Tibial artery (tissue), 4 donors: ENCODE measurements at regions not wholly inside any gene's neighbourhood (a gene's known extent, or its start where the extent isn't known, plus 50 kb on each side); places are given as distances from the start of the nearest gene placed in this dataset.

ENCODE experiments used
- DNase-seq, 2 donors: peaks; one replicate each; pipeline ENCODE4 v3.0.0-alpha.2; 2019
- H3K27ac ChIP-seq, 2 donors: fragments of 200-600 bp; sonication (generic) in 1 of 2; 1 replicate in 1 of 2; 2 replicates in 1 of 2; pipeline ENCODE4 v1.5.1; 2018 to 2019; ENCODE audit warnings: mild to moderate bottlenecking in 1 of 2
- H3K27me3 ChIP-seq, 2 donors: fragments of 200-600 bp; sonication (generic) in 1 of 2; one replicate each; pipeline versions ENCODE4 v1.5.1 to v1.6.0; 2016 to 2019
- H3K36me3 ChIP-seq, 3 donors: fragments of 200-600 bp; sonication (generic) in 2 of 3; one replicate each; pipeline ENCODE4 v1.5.1; 2016 to 2019; ENCODE audit warnings: mild to moderate bottlenecking in 2 of 3
- H3K4me1 ChIP-seq, 4 donors: fragments of 200-600 bp; sonication (generic) in 2 of 4; 1 replicate in 3 of 4; 2 replicates in 1 of 4; pipeline ENCODE4 v1.5.1; 2016 to 2019
- H3K4me3 ChIP-seq, 2 donors: fragments of 200-600 bp; sonication (generic) in 1 of 2; 1 replicate in 1 of 2; 2 replicates in 1 of 2; pipeline ENCODE4 v1.5.1; 2018 to 2019; ENCODE audit warnings: mild to moderate bottlenecking in 2 of 2
- H3K9me3 ChIP-seq, 3 donors: fragments of 200-600 bp; sonication (generic) in 1 of 3; one replicate each; pipeline ENCODE4 v1.5.1; 2016 to 2019
- CTCF ChIP-seq, 2 experiments: fragments of 200-600 bp in 1 of 2; fragments of 450-650 bp in 1 of 2; IDR thresholded peaks; one replicate each; pipeline ENCODE4 v1.5.1; 2017 to 2019; ENCODE audit warnings: antibody characterized with exemption in 2 of 2, mild to moderate bottlenecking in 1 of 2, moderate library complexity in 1 of 2
- intact Hi-C: fragments of 100-400 bp; cut with DNase I; formaldehyde crosslinking; loops from one replicate; pipeline ENCODE4 v1.15.0; 2023; ENCODE audit warnings: low total_unique reads

- Histone ChIP-seq H3K4me1 (peaks cover 0 to 17% (median 3%) of the 10 kb centered on the region in 4 donors), H3K27ac (peak overlapping the region; percentile 6 to 22), H3K36me3 (no peaks in the 10 kb centered on the region), H3K9me3 (no peaks in the 10 kb centered on the region), H3K4me3 (no peak overlapping the region), H3K27me3 (no peaks in the 10 kb centered on the region)
- no peak for TF ChIP-seq CTCF (IDR thresholded peaks at IDR 0.05)
- DNase-seq: no peak
- intact Hi-C loops: no loop called here
These were observed 113.1 kb upstream of the WDR75 start for GRCh38 chr2:189327879-189328847.

GRCh38 chr2:189328848-189329245 lies 112.4 kb upstream of the WDR75 start:
- Histone ChIP-seq H3K4me3 (no peak overlapping the region), H3K27me3 (no peaks in the 10 kb centered on the region), H3K36me3 (no peaks in the 10 kb centered on the region), H3K9me3 (no peaks in the 10 kb centered on the region), H3K4me1 (peaks cover 0 to 17% (median 3%) of the 10 kb centered on the region in 4 donors), H3K27ac (no peak overlapping the region)
- DNase-seq: no peak
- intact Hi-C loops: no loop called here
- TF ChIP-seq CTCF (IDR thresholded peaks at IDR 0.05): no peak

- peaks cover 0 to 12% (median 2%) of the 10 kb centered on the region in 4 donors for H3K4me1 ChIP-seq
- DNase-seq: no peak
- H3K36me3 ChIP-seq: no peaks in the 10 kb centered on the region
- no peak overlapping the region for H3K4me3 ChIP-seq
- no peak overlapping the region for H3K27ac ChIP-seq
- H3K9me3 ChIP-seq: peaks cover 0 to 4% (median 0%) of the 10 kb centered on the region in 3 donors
- no peaks in the 10 kb centered on the region for H3K27me3 ChIP-seq
- TF ChIP-seq CTCF (IDR thresholded peaks at IDR 0.05): no peak
- intact Hi-C loops: no loop called here
These were observed 104.8 kb upstream of the WDR75 start for GRCh38 chr2:189336276-189336975.

GRCh38 chr2:189337656-189338055 lies 103.6 kb upstream of the WDR75 start:
- peak overlapping the region; percentile 49 to 69 for H3K27ac ChIP-seq

GRCh38 chr2:189338115-189338514 lies 103.2 kb upstream of the WDR75 start:
- no peak for TF ChIP-seq CTCF (IDR thresholded peaks at IDR 0.05)
- peaks cover 0 to 12% (median 2%) of the 10 kb centered on the region in 4 donors for H3K4me1 ChIP-seq
- peaks cover 0 to 4% (median 0%) of the 10 kb centered on the region in 3 donors for H3K9me3 ChIP-seq
- intact Hi-C loops: no loop called here
- no peak for DNase-seq
- no peaks in the 10 kb centered on the region for H3K27me3 ChIP-seq
- H3K4me3 ChIP-seq: no peak overlapping the region
- peak overlapping the region; percentile 49 to 69 for H3K27ac ChIP-seq
- H3K36me3 ChIP-seq: no peaks in the 10 kb centered on the region

More at GRCh38 chr2:189337656-189338055, 103.6 kb upstream of the WDR75 start:
- Histone ChIP-seq H3K9me3 (peaks cover 0 to 4% (median 0%) of the 10 kb centered on the region in 3 donors), H3K4me1 (peaks cover 0 to 12% (median 2%) of the 10 kb centered on the region in 4 donors), H3K27me3 (no peaks in the 10 kb centered on the region), H3K4me3 (no peak overlapping the region), H3K36me3 (no peaks in the 10 kb centered on the region)
- DNase-seq: no peak
- no peak for TF ChIP-seq CTCF (IDR thresholded peaks at IDR 0.05)
- intact Hi-C loops: no loop called here
